ENCODE measurements at regions not wholly inside any gene's neighbourhood (a gene's known extent, or its start where the extent isn't known, plus 50 kb on each side); places are given as distances from the start of the nearest gene placed in this dataset.

- no peak for TF ChIP-seq YY1 (IDR thresholded peaks at IDR 0.05; ENCODE audit: insufficient read depth, insufficient read length)
- no peak for TF ChIP-seq ZNF274 (IDR thresholded peaks at IDR 0.05; ENCODE audit: low read depth, low read length)
Measured at GRCh38 chr2:100642425-100642824, 79.6 kb downstream of the PDCL3 start.

Data from NT2/D1 (cell line).